GM19397 (cell line): ENCODE measurements at regions not wholly inside any gene's neighbourhood (a gene's known extent, or its start where the extent isn't known, plus 50 kb on each side); places are given as distances from the start of the nearest gene placed in this dataset.

Source experiments
- ATAC-seq: cut with Tn5 transposase; IDR thresholded peaks from one replicate; pipeline ENCODE4 v1.9.1; 2021; ENCODE audit warnings: mild to moderate bottlenecking, moderate library complexity; ENCODE audit not compliant: unreplicated experiment

DNA sequence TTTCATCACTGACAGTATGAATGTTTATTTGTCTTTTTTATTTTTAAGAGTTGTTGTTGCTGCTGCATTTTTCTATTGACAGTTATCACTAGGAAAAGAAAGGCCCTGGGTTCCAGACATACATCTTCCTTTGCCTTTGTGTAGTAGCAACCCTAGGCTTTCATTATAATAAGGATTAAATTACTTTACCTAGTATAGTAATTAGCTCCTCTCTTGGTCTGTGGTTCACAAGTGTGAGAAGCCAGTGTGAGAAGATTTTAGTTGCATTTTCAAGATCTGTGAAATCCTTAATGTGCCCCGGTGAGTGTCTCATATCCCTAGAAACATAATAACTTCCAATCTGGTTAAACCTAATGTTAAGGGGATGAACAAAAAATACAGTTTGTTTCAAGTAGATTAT, 799.3 kb upstream of the MAP3K7 start:
- no peak for ATAC-seq

DNA sequence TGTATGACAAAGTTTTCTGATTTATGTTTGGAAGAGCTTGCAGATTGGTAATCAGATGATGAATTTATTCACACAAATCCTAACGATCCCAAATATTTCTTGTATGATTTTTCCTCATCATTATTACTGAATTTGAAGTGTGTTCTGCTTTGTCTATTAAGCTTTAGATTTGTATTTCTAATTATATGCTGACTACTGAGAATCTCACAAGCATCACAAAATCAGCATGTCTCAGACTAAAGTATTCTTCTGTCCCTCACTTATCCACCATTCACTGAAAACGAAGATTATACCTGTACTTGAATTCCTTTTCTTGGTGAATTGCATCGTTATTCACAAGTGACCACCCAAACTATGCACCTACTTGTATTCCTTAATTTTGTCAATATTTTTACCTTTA, 796.3 kb upstream of the MAP3K7 start:
- ATAC-seq, result no peak

DNA sequence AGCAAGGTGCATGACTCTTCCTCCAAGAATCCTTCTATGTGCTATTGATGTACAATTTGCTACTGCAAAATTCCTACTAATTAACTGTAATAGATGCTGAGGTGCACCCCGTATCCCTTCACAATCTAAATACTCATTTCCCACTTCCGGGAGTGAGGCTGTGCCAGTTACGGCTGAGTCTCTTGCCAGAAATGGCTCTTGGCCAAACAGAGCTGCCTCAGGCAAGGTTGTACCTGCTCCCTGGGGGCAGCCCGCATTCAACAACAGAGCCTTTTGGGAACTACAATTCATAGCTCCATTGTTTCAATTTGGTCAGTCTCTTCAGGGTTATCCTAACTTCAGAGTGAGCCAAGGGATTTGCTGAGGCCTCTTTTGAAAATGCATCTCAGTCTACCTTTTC, 789.8 kb upstream of the MAP3K7 start:
- ATAC-seq, result no peak

DNA sequence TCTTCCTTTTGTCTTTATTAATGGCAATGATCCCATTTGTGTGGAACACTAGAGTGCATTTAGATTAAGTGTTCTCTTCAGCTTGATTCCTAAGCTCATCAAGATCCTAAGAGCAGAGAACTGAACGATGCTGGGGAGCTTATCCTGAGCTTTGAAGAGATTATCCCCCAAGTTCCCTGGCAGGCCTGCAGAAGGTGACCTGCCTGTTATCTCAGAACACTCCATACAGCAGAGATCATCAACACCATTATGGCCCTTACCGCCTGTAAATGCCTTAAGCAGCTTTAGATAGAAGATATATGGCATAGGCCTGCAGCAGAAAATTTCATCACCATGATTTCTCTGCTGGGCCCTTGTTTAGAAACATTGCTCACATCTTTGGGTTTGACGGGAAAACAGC, 779.9 kb upstream of the MAP3K7 start:
- ATAC-seq, result no peak

DNA sequence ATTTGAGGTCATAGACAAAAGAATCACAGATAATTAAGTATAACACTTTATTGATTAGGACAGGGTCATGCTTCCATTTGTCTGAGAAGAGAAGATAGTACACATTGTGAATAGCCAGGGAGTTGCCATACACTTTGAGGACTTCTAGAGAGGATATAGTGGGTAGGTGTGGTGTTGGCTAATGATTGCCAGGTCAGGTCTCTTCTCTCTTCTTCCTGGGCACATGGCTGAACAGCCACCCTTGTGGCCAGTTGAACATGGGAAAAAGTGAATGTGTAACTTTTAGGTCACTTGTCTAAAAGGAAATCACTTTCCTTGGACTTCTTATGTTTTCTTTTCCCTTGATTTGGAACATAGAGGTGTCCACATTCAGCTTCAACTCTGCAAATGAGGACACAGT, 772.1 kb upstream of the MAP3K7 start:
- ATAC-seq, result no peak

DNA sequence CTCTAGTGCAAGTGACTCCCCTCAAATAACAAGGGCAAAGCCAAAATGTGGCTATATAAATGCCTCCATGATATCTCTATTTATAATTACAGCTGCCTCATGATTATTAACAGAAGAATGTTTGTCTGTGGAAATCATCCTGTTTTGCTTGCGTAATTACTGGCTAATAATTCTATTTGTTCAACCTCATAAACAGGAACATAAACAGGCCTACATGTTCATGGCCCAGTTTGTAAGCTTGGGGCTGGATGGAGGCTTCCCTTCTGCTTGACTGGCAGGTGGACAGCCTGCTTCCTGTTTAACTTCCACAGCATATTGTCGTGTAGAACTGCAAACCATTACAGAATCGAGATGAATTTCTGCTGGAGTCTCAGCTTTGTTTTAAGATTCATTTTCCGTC, 766.0 kb upstream of the MAP3K7 start:
- ATAC-seq, result no peak

DNA sequence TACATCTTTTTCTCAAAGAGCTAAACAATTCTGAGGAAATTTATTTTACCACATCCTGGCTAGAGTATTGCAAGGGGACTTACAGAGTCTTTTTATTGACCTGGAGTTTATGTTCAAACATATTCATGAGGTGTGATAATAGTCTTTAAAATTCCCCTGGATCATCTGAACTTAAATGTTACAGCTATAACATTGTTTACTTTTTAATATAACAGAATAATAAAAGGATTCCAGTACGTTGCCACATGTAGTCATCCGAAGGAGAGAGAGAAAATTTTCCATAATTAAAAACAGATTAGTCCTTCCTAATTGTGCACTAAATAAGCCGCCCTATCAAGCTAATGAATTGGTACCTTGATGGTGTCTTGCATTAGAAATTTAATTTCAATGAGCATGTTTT, 765.4 kb upstream of the MAP3K7 start:
- no peak for ATAC-seq

DNA sequence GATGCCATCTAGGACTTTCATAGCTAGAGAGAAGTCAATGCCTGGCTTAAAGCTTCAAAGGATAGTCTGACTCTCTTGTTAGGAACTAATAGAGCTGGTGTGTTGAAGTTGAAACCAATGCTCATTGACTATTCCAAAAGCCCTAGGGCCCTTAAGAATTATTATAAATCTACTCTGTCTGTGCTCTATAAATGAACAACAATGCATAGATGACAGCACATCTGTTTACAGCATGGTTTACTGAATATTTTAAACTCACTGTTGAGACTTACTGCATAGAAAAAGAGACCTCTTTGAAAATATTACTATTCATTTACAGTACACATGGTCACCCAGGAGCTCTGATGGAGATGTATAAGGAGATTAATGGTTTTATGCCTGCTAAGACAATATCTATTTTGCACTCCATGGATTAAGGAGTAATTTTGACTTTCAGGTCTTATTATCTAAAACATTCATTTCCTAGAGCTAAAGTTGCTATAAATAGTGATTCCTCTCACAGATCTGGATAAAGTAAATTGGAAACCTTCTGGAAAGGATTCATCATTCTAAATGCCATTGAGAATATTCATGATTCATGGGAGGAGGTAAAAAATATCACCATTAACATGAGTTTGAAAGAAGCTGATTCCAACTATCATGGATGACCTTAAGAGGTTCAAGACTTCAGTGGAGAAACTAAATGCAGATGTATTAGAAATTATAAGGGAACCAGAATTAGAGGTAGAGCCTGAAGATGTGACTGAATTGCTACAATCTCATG, 763.5 kb upstream of the MAP3K7 start:
- ATAC-seq, result no peak

DNA sequence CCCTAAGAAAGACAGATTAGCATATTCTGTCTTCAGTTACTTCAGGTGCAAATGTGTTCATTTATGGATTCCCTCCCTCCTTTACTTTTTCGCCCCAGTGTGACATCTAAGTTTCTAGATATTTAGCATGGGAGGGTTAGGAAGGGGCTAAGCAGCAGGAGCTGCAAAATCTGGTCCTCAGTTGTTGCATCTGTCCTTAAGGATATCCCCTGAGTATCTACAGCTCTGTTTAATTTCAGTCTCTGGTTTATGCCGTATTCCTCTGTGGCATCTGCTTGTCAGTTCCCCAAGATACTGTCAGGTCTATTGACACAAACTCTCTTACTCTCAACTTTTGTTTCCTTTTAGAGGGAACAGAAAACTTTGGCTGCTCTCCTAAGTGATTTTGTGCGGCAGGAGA, 754.6 kb upstream of the MAP3K7 start:
- no peak for ATAC-seq

DNA sequence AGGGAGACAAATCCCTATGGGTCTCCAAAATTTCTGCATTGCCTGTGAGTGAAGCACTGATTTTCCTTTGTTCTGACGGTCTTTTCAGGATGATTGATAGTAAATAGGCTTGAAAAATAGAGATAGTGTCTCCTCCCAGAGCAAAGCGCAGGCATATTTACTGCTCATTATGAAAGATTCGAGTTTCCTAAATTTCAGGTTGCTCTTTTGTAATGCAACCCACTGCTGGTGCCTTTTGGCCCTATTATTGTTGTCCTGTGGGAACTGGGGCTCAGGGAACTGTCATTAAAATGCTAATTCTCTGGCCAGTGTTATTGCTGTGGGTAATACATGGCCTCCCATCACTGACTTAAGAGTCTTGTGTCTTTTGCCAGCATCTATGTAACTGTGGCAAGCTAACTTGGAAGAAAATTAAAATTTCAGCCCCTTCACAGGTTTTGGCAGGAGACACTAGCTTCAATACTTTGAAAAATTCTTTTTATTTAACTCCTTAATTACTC, 754.1 kb upstream of the MAP3K7 start:
- no peak for ATAC-seq

DNA sequence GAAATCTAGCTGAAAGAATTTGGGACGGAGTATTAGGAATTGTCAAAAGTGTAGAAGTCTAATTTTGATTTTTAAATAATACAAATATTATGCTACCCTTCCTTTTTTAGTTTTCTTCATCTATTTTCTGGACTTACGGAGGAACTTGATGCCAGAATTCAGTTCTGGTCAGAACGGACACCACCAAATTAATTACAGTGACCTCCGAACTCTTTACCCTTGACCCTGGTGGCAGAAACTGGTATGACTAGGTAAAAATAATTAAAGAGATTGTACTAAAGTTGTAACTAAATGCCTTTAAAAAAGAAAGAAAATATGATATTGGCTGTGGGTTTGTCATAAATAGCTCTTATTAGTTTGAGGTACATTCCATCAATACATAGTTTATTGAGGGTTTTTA, 751.1 kb upstream of the MAP3K7 start:
- no peak for ATAC-seq

DNA sequence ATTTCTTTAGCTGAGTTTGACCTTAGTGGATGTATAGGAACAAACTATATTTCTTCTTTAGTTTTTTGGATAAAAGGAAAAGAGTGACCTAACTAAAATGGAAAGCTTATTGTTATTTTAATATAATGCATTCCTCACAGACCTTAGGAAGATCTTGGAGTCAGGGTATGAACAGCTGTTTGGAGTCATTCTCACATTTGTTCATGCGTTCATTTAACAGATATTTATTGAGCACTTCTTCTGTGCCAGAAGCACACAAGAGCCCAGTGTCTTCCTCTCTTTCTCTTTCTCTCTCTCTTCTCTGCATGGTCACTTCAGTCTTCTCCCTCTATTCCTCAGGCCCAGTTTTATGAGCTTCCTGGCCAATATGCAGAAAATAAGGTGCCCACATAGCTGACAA, 744.0 kb upstream of the MAP3K7 start:
- ATAC-seq, result no peak

DNA sequence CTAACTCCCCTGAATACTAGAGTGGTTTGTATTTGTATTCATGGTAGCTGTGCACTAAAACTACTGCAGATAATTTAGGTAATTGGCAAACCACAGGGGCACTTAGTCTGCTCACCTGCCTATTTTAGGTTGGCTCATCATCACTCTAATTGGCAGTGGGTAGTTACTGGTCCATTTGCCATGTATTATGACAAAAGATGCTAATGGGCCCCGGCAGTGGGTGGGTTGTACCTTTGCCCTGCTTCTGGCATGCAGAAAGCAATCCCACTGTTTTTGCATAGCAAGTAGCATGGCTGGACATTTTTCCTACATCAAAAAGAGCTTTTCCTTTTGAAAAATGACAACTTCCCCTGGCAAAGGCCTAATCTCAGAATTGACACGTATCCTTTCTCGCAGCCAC, 741.4 kb upstream of the MAP3K7 start:
- ATAC-seq, result no peak

DNA sequence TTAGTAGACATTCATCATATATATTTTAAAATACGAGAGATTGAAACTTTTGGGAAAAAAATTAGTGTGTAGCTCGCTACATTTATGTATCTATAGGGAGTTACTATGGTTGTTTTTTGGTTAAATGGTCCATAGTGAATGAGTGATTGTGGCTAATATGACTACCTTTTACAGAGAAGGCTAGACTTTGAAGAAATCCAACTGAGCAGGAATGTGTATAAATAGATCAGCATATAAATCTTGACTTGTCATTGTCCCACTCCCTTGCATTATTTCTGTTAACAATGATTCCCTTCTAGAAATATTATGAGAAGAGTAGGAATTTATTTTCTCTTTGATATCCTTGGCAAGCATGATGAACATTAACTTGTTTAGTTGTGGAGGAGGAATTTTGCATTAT, 737.8 kb upstream of the MAP3K7 start:
- no peak for ATAC-seq

DNA sequence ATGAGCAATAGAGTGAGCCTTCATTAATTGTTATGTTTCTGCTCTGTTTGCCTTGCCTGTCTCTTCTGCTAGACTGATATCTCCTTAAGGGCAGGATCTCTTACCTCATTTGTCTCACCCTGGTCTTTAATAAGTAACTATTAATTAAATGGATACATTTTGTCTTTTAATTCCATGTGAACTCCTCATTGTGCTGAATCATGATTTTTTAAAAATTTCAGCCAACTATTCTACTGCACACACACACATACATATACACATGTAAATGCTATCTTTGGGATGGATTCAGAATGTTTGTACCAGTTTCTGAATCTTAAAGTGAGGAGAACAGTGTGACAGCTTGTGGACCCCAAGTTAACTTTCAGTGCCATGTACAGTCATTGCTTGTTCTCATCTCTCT, 731.1 kb upstream of the MAP3K7 start:
- no peak for ATAC-seq

DNA sequence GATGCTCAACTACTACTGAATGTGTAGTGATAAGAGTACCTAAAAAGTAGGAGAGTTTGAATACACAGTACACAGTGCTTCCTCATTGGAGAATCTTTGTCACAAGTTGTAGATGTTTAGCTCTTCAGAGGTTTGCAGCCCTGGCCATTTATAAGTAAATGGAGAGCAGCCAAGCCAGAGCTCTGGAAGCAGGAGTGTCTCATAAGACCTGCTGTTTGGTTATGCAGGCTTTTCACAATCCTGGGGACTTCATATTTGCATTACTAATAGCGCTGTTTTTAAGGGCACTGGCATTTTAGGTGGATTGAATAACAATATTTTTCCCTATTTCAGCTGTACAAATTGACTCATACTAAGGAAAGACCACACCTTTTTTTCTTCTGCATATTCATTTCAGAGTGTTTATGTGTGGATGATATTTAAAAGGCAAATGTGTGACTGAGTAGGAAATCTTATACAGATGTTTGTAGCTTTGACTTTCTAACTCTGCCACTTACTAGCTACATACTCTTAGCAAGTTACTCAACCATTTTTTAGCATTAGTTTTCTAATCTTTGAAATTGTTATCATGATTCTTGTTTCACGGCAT, 730.5 kb upstream of the MAP3K7 start:
- no peak for ATAC-seq

DNA sequence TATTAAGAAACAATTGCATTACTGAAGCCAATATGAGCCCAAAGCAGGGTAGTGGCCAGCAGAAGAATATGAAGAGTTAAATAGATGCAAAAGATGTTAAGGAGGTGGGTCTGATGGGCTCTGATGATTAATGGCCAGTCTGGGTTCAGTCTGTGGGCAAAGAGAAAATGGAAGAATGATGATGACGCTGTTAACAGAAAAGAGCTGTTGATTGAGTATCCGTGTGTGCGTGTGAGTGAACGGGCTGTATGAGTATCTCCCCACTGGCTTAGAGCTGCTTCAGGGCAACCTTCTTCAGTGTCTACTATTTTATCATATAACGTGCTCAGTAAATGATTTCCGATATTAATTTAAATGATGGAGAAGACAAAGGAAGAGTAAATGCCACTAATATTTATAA, 723.3 kb upstream of the MAP3K7 start:
- no peak for ATAC-seq

DNA sequence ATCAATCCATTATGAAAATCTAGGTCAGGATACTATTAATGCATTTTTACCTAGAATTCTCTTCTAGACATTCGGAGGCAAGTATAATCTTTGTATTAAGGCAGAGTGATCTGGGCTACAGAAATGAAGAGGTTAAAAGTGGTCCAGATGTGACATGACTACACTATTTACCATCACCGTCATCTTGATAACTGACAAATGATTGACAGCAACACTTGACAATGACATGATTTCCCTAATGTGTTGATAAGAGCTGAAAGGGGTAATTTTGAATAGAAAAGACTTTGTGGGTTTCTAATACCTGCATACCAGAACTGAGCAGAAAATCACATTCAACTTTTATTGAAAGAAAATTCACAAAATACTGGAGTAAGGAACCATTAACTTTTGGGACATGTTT, 718.9 kb upstream of the MAP3K7 start:
- no peak for ATAC-seq

DNA sequence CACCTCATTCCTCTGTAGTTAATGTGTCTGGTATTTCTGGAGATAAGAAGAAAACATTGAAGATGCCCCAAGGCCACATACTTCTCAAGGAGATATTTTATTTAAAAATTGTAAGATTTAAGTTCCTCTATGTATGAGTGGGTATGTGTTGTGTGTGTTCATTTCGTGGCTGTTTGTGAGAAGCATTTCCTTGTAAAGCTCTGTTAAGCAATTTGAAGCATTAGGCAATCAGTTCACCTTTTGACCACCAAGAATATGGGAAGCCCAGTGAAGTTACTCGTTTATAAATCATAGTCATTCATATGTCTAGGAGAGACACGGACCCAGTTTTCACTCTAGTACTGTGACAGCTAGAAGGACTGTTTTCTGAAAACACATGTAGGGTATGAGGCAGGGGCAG, 717.6 kb upstream of the MAP3K7 start:
- ATAC-seq, result no peak

DNA sequence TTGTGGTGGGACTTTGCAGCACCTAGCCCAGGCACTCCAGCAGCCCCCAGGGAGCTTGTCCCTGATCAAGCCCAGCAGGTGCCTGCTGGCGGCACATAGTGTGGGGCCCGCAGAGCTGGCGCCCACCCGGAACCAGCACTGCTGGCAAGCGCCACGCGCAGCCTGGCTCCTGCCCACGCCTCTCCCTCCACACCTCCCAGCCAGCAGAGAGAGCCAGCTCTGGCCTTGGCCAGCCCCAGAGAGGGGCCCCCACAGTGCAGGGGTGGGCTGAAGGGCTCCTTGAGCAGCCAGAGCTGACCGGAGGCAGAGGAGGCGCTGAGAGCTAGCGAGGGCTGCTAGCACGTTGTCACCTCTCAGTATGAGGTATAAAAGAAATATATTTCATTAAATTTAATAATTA, 716.5 kb upstream of the MAP3K7 start:
- no peak for ATAC-seq

DNA sequence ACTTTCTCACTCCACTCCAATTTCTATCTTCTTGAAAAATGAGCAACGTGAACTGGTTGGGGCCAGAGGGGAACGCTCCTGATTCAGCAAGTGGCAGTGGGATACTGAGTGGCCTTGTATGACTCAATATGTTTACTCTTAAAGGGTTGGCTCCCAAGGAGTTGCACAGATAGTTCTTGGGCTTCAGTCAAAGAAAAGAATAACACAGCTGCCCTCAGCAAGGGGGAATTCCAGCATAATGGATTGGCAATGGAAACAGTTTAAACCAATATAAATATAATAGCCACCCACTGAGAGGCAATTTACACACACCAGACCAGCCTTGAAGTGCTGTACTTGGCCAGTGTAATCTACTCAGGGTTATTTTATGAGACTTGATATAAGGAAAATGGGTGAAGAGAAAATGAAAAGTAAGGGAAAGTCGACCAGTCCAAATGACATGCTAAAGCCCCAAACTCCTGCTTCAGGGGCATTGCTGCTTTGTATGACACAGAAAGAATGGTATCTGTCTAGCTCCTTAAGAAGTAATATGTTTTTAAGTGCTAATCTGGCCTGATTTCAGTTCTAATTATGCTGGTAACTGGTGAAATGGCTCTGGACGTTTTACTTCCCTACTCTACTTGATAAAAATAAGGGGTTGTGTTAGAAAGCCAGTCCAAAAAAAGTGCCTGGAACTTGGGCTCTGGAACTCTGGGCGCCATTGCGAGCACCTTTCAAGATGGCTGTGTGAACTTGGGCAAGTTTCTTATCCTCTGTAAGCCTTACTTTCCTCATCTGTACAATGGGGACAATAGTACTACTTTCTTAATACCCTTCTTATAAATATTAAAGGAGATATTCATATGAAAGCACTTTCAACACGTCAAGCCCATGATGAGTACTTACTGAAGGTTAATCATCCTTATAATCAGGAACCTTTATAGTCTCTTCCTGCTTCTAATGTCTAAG, 712.9 kb upstream of the MAP3K7 start:
- ATAC-seq, result no peak
